Endothelial cell (in vitro differentiated cells): ENCODE measurements at regions not wholly inside any gene's neighbourhood (a gene's known extent, or its start where the extent isn't known, plus 50 kb on each side); places are given as distances from the start of the nearest gene placed in this dataset.

Experiments
- DNase-seq: peaks from one replicate; pipeline ENCODE4 v3.0.0; 2021; ENCODE audit warnings: low spot score
- H3K27ac Mint-ChIP-seq: one replicate; pipeline ENCODE4 v1.8.0; 2021; ENCODE audit warnings: mixed read lengths, inconsistent platforms; ENCODE audit not compliant: unreplicated experiment
- H3K27me3 Mint-ChIP-seq: one replicate; pipeline ENCODE4 v1.8.0; 2021; ENCODE audit warnings: mild to moderate bottlenecking, moderate library complexity, mixed read lengths, inconsistent platforms; ENCODE audit not compliant: unreplicated experiment
- H3K36me3 Mint-ChIP-seq: one replicate; pipeline ENCODE4 v1.8.0; 2021; ENCODE audit warnings: mild to moderate bottlenecking, low read depth, mixed read lengths, inconsistent platforms; ENCODE audit not compliant: unreplicated experiment
- H3K4me1 Mint-ChIP-seq: one replicate; pipeline ENCODE4 v1.8.0; 2021; ENCODE audit warnings: mild to moderate bottlenecking, mixed read lengths, inconsistent platforms; ENCODE audit not compliant: unreplicated experiment
- H3K4me3 Mint-ChIP-seq: one replicate; pipeline ENCODE4 v1.8.0; 2021; ENCODE audit warnings: mild to moderate bottlenecking, mixed read lengths, inconsistent platforms; ENCODE audit not compliant: unreplicated experiment
- H3K9me3 Mint-ChIP-seq: one replicate; pipeline ENCODE4 v1.8.0; 2021; ENCODE audit warnings: mixed read lengths, inconsistent platforms; ENCODE audit not compliant: unreplicated experiment
- TF ChIP-seq, protein P1 (sequence below): fragments of 200-600 bp; sonication (generic); IDR thresholded peaks from one replicate; pipeline ENCODE4 v1.5.0; 2021; ENCODE audit warnings: antibody characterized with exemption; ENCODE audit not compliant: unreplicated experiment

DNA sequence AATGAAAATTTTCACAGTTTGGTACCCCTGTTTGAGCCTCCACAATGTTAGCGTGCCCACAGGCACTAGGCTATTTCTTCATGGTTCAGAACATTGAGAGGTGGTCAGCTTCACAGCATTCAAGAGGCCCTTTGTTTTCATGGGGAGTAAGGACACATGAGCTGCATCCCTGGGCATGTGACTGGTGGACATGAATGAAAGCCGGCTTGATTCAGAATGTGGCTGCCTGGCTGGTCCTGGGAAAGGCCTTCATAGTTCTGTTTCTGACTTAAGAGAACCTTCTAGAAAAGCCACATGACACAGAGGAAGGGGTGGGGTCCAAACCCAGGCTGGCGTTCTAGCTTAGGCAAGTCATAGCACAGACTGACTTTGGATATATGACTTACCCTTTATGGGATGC lies 420.6 kb downstream of the CMPK2 start:
- Mint-ChIP-seq H3K9me3 (no peaks in the 10 kb centered on the region), H3K4me1 (peaks cover 5% of the 10 kb centered on the region), H3K36me3 (no peaks in the 10 kb centered on the region), H3K27ac (no peak overlapping the region), H3K4me3 (no peak overlapping the region), H3K27me3 (peaks cover 1% of the 10 kb centered on the region)
- TF ChIP-seq, protein P1, sequence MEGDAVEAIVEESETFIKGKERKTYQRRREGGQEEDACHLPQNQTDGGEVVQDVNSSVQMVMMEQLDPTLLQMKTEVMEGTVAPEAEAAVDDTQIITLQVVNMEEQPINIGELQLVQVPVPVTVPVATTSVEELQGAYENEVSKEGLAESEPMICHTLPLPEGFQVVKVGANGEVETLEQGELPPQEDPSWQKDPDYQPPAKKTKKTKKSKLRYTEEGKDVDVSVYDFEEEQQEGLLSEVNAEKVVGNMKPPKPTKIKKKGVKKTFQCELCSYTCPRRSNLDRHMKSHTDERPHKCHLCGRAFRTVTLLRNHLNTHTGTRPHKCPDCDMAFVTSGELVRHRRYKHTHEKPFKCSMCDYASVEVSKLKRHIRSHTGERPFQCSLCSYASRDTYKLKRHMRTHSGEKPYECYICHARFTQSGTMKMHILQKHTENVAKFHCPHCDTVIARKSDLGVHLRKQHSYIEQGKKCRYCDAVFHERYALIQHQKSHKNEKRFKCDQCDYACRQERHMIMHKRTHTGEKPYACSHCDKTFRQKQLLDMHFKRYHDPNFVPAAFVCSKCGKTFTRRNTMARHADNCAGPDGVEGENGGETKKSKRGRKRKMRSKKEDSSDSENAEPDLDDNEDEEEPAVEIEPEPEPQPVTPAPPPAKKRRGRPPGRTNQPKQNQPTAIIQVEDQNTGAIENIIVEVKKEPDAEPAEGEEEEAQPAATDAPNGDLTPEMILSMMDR = no peak
- no peak for DNase-seq

DNA sequence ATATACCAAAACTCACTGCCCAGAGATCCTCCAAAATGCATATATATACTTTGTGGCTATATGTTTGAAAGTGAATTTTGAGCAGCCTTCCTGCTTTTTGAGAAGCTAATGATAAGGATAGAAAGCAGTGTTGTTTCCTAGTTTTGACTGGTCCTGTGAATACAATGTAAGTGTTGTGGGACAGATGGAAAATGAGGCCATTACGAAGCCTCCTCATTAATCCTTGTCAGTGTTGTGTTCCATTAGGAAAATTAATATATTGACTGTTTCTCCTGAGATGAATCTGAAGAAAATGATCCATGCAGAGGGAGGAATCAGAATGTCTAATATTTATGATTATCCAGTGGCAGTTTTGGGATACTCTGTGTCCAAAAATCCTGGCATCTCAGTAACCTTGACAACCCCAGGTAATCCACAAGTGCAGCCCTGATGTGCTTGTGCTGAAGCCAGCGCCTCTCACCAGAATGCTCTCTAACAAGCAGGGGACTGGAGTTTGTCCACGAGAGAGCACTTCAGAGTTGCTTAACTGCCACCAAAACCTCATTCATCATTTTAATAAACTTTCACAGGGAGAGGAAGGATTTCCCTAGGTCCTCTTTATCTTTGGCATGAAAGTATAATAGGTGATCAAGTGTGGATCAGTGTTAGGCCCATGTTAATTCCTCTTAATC lies 418.6 kb downstream of the CMPK2 start:
- no peaks in the 10 kb centered on the region for H3K36me3 Mint-ChIP-seq
- H3K4me3 Mint-ChIP-seq = no peak overlapping the region
- TF ChIP-seq, protein P1 = no peak
- no peaks in the 10 kb centered on the region for H3K9me3 Mint-ChIP-seq
- H3K27ac Mint-ChIP-seq = no peak overlapping the region
- peaks cover 5% of the 10 kb centered on the region for H3K4me1 Mint-ChIP-seq
- peaks cover 1% of the 10 kb centered on the region for H3K27me3 Mint-ChIP-seq
- DNase-seq = no peak

DNA sequence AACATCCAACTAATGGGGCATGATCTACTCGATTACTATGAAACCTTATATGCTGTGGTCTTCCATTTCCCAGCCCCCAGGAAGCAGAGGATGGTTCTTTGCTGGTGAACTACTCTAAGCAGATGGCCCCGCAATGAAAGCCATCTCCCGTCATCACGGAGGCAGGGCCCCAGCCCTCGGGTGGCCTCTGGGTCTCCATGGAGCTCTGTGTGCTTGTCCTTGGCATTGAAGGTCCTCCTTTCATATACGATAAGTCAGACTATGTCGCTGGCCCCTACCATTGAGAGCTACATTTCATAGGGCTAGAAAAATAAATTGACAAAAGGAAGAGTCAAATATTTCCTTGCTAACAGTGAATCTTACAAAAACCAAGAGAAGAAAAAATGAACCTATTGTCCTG lies 416.8 kb downstream of the CMPK2 start:
- H3K4me1 Mint-ChIP-seq = peaks cover 5% of the 10 kb centered on the region
- peaks cover 1% of the 10 kb centered on the region for H3K27me3 Mint-ChIP-seq
- no peak overlapping the region for H3K4me3 Mint-ChIP-seq
- no peaks in the 10 kb centered on the region for H3K9me3 Mint-ChIP-seq
- H3K36me3 Mint-ChIP-seq = peaks cover 3% of the 10 kb centered on the region
- TF ChIP-seq, protein P1 = no peak
- DNase-seq = no peak
- H3K27ac Mint-ChIP-seq = no peak overlapping the region

DNA sequence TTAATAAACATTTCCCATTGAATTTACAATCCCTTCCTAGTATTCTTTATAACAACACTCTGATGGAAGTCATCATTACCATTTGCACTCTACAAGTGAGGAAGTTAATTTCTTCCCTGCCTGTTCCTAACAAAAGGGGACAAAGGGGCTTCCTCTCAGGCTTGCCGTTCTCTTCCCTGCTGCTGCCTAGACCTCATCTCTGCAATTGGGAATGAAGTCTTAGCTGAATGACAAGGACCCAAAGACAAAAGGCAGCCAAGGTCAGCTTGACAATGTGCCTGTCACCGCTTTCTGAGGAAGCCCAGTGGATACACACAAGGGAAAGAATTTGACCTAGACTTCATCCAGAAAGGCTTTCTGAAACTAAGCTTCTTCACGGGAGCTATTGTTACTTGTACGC lies 416.4 kb downstream of the CMPK2 start:
- peaks cover 1% of the 10 kb centered on the region for H3K27me3 Mint-ChIP-seq
- no peak overlapping the region for H3K4me3 Mint-ChIP-seq
- peaks cover 4% of the 10 kb centered on the region for H3K9me3 Mint-ChIP-seq
- H3K4me1 Mint-ChIP-seq = peaks cover 5% of the 10 kb centered on the region
- no peak for DNase-seq
- TF ChIP-seq, protein P1 = no peak
- H3K27ac Mint-ChIP-seq = no peak overlapping the region
- H3K36me3 Mint-ChIP-seq = peaks cover 3% of the 10 kb centered on the region

DNA sequence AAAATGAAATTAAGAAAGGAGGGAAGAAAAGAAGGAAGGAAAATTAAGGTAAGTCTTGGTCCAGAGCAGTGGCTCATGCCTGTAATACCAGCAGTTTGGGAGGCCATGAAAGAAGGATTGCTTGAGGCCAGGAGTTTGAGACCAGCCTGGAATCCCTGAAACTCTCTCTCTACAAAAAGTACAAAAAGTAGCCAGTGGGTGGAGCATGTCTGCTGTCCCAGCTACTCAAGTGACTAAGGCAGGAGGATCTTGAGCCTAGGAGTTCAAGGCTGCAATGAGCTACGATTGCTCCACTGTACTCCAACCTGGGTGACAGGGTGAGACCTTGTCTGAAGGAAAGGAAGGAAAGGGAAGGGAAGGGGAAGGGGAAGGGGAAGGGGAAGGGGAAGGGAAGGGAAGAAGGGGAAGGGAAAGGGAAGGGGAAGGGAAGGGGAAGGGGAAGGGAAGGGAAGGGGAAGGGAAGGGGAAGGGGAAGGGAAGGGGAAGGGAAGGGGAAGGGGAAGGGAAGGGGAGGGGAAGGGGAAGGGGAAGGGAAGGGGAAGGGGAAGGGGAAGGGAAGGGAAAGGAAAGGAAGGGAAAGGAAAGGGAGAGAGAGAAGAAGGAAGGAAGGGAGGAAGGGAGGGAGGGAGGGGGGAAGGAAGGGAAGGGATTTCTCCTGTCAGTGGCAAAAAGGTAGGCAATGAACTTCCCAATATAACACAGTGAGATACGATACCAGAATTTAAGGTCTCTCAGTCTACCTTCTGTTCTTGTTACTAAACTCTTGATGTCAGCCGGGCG lies 412.8 kb downstream of the CMPK2 start:
- H3K9me3 Mint-ChIP-seq = peaks cover 24% of the 10 kb centered on the region
- H3K27ac Mint-ChIP-seq = no peak overlapping the region
- H3K4me3 Mint-ChIP-seq = no peak overlapping the region
- no peak for DNase-seq
- H3K27me3 Mint-ChIP-seq = no peaks in the 10 kb centered on the region
- H3K36me3 Mint-ChIP-seq = peaks cover 14% of the 10 kb centered on the region
- peaks cover 5% of the 10 kb centered on the region for H3K4me1 Mint-ChIP-seq
- TF ChIP-seq, protein P1 = no peak
